PFSK-1 (cell line): ENCODE measurements at regions not wholly inside any gene's neighbourhood (a gene's known extent, or its start where the extent isn't known, plus 50 kb on each side); places are given as distances from the start of the nearest gene placed in this dataset.

Experiments
- POLR2AphosphoS5 ChIP-seq: IDR thresholded peaks from 2 replicates; pipeline ENCODE4 v1.6.1; 2012; ENCODE audit warnings: low read depth, mild to moderate bottlenecking, control low read depth, low read length, moderate library complexity
- TAF1 ChIP-seq: IDR thresholded peaks from 2 replicates; pipeline ENCODE4 v1.6.1; 2012; ENCODE audit warnings: low read length, control low read depth, borderline replicate concordance; ENCODE audit not compliant: insufficient read depth

DNA sequence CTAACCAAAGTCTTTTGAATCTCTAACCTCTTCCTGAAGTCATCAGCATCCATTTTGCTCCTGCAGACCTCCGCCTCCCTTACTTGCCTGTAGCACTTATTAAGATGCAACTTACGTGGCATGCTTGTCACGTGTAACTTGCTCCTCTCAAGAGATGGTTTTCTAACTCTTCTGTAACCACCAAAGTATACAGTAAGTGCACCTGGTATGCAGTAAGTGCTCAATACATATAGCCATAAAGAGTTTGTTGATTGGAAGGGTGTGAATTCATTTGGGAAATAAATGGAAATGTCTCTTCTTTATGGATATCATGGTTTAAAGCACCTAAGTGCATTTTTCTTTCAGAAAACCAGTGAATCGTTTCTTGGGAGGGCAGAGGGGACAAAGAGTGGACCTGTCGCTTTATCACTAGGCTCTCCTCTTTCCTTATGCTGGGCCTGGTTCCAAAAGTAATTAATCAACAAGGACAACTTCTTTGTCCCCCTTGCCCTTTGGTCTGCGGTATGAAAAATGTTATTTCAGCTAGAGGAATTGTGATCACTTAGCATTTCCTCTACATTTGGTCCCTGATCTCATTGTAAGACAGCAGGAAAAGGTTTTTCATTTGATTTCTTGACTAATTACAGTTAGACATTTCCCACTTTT lies 370.0 kb upstream of the SPRED2 start:
- no peak for TF ChIP-seq TAF1
- no peak for TF ChIP-seq POLR2AphosphoS5
